Muscle of back (tissue), 3 donors: ENCODE measurements at regions not wholly inside any gene's neighbourhood (a gene's known extent, or its start where the extent isn't known, plus 50 kb on each side); places are given as distances from the start of the nearest gene placed in this dataset.

Experiments
- DNase-seq, 3 donors: peaks; one replicate each; pipeline versions ENCODE4 v3.0.0 to v3.0.0-alpha.2; 2013

DNA sequence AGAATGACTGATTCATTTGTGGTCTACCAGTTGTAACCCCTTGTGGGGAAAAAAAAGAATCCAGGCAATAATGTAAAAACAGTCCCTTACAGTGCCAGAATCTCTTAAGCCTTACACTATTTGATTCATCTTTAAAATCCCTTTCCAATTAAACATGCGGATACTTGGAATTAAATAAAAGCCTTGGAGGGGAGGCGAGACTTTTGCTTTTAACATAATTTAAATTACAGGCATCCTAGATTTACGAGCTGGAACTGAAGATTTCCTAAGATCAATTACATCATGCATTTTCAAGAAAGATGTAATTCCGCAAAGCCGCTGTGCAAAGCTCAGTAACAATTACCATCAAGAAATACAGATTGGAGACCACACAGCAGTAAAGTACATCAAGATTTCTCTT lies 370.2 kb downstream of the MTRR start:
- DNase-seq, result peak in 2 of 3 donors; percentile 49 to 71

DNA sequence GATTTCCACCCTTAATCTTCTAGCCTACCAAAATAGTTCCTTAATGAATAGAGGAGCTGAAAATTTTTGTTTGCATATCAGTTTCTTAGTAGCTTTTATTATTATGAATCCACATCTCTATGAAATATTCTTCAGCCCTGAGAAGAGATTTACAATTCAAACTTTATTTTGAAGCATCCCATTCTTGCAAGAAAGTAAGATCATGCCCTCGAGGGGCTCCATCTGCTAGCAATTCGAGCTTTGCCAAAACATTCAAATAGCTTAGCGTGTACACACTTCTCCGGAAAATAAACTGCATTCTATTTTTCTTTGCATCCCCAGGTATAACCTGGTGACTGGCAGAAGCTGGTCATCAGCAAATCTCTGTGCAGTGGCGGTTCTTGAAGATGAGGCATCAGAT lies 370.7 kb downstream of the MTRR start:
- no peak for DNase-seq

DNA sequence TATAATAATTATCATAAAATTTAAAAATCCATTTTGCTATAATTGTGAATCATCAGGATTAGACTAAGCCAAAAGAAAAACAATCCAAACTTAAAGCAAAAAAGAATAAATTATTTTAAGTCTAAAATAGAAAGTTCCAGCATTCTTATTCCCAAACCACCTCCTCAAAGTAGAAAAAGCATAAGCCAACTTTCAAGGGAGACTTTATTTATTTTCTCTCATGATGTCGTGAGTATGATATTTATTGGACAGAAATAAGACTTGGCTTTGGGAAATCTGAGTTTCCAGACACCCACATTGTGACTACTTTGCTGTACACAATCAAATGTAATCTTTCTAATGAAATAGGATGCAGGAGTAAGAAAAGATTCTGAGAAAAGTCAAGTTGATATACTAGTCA lies 372.1 kb downstream of the MTRR start:
- DNase-seq, result peak in 2 of 3 donors; percentile 17 to 53

DNA sequence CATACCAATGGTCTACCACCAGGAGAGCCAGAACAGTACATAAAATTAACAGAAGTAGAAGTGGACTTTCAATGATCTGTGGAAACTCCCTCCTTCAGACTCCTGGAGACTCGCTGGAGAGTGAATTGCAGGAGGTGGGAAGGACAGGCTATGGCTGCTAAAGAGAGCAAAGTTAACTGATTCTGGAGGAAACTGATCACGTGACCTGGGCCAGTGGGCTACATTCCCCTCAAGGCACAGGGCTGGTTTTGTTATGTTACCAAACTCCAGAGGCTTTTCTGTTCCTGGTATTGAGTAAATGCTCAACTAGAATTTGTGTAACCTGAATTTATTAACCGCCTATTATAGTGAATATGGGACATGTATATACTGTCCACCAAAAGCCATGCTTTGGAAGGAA lies 372.6 kb downstream of the MTRR start:
- no peak for DNase-seq

DNA sequence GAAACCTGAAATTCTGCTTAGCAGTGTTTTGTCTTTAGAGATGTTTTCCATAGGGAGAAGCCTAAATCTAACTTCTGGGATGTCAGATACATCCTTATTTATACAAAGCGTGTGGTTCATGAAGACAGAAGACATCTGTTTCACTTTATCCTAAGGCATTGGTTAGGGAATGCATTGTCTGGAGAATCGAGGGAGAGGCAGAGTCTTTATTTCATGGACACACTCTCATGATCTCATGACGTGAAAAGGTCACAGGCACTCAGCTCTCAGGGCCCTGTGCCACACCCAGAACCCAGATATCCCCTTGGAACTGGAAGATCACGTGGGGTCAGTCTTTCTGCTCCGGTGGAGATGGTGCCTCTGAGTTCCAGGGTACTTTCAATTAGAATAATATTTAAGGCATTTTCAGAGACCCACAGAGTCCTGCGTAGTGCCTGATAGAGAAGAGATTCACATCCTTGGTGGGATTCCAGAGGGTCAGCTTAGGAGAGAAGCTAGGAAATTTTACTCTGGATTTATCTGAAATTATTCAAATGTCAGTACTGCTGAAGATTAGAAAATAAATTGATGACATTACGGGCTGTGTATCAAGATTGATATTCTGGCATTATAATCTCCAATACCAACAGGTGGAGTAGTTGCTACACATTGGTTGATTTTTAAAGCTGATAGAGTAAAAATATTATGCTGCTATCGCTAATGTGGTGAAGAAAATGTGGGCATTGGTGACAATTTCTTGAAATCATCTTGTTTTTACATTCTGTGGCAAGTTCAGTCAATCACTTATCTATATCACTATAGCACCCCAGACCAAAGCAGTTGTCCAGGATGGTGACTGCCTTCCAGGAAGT lies 378.3 kb downstream of the MTRR start:
- DNase-seq, result peak in 2 of 3 donors; percentile 32 to 64

DNA sequence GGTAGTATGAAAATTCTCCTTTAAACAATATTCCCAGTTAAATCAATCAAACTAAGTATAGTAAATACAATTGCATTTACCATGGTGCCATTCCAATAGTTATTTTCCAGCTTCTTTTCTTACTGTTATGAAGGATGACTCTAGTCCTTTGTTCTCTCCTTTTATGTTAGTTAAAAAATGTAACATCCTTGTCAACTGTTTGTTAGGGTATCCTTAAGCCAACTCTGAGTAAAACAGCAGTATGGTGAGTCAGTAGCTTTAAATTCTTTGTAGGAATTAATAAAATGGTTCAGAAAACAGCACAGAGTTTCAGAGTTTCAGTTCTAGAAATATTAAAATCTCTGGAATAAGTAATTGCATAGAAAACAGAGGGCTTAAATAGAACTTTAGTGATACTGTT lies 384.4 kb downstream of the MTRR start:
- DNase-seq, result no peak

DNA sequence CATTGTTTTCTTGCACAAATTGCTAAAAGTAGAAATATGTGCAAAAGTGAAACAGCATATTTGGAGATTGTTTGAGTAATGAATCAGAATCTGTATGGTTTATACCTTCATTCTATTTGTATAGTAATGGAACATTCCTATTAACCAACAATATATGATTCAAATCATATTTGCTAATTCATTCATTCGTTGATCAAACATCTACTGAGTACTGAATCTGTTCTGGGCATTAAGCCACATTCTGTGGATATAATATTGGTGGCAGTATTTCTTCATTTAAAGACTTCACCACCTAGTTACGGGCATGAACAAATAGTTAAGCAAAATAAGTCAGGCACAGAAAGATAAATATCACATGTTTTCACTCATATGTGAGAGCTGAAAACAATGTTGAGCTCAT lies 385.7 kb downstream of the MTRR start:
- DNase-seq, result no peak

DNA sequence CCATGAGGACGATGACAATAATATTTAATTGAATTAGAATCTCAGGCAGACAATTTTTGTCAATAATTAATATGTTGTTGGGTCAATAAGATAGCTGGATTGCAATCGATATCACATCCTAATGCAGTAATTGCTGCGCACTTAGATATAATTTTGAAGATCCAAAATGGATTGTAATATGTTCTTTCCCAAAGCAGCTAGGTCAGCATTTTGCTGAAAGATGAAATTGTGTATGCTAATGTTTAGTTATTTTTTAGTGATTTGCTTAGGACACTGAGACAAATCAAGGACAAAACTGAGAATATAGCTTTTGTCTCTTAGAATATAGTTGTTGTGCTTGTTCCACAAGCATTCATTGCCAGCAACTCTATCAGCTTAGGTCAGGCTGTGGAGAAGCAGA lies 389.9 kb downstream of the MTRR start:
- DNase-seq, result no peak

DNA sequence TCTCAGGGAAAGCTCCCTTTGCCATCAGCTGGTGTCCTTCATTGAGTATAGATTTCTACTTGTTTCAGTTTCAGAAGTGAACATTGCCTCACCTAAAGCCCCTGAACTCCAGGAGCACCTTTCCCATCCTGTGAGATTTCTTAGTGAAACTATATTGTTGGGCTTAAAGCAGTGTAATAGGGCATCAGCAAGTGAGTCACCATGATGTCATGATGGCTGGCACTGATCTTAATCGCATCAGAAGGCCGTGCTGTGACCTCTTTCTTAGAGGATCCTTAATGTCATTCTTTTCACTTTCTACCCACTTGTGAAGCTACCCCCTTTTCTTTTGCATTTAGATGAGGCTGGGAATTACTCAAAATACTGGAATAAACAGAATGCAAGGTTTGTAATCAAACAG lies 401.3 kb downstream of the MTRR start:
- DNase-seq, result no peak

DNA sequence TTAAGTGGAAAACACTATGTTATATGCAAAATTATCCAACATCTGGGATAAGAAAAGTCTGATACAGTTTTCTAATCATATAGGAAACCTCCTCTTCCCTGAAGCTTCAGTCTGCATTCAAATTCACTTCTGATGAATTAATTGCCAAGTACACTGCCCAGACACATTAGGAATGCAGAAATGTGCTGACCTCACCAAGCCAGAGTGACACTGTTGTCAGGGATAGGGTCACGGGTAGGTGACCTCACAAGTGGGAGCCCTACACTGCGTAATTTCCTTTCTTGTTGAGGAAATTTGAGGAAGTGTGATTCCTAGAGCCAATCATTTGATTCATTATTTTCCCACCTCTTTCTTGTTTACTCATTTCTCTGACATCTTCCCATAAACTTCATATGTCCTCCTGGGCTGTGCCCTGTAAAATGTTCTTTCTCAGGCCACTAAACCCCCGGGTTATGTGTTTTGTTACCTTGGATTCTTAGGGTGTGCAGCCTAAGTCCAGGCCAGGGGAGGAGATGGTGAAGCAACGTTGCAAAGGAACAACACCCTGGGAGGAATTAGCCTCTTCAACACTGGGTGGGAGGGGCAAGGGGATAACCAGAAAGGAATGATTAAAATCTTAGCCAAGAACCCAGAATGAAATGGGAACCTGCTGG lies 411.9 kb downstream of the MTRR start:
- no peak for DNase-seq

DNA sequence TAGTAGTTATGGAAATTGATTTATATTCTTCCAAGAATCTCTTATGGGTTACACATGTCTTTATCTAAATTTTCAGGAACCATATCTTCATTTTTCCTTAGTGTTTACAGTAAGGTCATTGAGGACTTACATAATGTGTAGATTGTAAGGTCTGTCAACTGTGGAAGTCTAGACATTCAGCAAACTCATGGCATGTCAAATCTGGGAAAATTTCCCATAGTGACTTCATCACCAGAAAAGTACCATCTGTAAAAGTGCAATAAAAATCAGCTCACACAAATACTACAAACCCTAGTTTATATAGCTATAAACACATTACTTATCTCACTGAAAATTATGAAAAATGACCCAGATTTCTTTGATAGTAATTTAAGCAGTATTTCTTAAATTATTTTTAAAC lies 419.4 kb downstream of the MTRR start:
- DNase-seq, result peak; percentile 38 to 81 (median 76)

DNA sequence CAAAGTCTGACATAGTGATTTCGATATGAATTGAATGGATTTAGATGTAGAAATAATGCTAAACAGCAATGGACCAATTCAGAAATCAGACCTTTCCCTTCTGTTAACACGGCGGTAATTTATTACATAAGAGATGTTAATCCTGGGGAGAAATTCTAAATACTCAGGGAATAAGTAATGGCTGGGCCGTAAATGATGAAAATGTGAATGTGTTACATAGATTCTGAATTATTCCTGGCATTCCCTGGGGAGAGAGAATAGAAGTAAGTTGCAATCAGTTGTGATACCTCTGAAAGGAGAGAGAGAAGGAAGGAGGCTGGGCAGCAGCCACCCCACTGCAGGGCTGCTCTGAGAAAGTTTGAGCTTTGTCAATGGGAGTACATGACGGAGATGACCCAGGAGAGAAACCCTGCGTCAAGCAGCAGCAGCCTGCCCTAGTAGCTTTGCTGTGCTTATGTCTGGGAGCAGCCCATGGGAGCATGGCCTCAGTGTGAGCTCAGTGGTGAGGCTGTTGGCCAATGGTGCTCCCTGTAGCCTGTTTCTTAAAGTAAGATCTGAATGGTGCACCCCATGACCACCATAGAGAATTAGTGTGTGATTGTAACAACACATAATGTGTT lies 420.1 kb downstream of the MTRR start:
- DNase-seq, result peak; percentile 18 to 76 (median 51)

DNA sequence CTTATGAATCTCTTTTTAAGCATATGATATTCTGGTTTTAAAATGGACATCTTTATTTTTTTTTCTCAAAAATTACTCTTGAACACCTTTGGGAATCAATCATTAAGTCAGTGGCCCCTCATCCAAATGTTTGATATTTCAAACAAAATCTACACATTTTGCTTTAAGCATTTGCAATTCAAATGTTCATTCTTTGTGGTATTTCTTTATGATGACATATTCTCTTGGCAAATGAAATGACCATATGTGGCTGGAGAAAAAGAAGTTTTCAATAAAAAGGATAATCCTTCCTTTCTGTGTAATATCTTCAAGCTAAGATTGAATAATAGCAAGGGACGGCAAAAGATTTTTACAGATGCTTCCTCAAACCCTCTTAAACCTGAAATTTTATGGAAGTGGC lies 420.8 kb downstream of the MTRR start:
- peak; percentile 49 to 75 (median 53) for DNase-seq

DNA sequence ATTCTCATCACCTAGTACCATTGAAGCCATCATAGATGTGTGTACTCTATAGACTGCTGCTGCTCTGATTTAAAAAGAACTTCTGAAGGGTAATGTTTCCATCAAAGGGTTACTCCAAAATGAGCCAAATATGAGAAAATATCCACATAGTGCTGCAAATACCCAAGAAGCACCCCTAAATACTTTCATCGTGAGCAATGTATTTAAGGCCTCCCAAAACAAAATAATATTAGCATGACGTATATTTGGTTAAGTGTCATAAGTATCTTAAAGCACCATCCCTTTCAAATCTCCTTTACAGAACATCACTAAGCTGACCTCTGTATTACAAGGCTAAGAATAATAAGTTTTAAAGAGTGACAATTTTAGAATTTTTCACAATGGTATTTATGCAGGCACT lies 421.8 kb downstream of the MTRR start:
- DNase-seq, result peak in 2 of 3 donors; percentile 14 to 64

DNA sequence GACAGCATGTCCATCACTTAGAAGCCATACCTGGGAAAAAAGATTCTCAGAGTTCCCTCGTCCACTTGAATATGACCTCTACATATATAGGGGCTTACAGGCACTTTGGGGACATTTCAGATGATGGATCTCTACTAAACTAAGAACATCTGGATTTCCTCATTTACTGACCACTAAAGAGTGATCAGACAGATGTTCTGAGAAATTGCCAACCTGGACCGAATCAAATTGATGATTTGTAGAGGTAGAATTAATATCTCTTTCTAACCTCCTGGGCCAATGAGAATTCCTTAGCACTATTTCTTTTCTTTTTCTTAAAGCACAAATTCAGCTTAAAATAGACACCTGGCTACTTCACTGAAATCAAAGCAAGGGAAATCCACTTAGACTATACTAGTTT lies 422.7 kb downstream of the MTRR start:
- peak in 2 of 3 donors; percentile 38 to 56 for DNase-seq

DNA sequence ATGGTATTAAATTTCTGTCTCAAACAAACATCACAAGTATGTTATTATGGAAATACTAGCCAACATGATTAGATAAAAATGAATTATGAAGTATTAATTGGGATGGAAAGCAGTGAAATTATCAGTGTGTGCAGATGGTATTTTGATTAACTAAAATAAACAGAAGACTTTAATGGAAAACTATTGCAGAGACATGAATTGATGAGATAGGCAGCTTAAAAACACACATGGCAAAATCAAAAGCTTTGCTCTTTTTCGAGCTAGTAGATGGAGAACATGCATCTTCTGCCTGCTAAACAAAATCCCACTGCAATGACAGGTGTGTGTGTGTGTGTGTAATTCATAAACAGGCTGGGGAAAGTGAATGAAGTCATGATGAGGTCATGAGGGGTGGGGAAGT lies 426.2 kb downstream of the MTRR start:
- DNase-seq, result no peak

DNA sequence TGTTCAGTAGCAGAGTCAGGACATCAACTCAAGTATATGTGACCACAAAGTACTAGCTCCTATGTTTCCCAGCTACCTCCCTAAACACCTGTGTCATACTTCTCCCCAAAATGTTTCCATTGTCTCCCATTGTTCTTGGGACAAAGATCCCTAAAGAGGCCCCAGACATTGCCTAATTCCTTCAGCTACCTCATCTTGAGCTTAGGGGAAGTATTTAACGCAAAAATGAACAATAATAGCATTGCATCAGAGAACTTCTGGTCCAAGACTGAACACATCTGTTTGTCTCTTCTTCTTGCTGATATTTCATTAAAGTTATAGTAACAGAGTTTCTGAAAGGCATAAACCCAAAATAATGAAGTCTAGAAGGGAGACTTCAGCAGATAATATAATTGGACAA lies 430.8 kb downstream of the MTRR start:
- peak in 1 of 3 donors; percentile 40 for DNase-seq

DNA sequence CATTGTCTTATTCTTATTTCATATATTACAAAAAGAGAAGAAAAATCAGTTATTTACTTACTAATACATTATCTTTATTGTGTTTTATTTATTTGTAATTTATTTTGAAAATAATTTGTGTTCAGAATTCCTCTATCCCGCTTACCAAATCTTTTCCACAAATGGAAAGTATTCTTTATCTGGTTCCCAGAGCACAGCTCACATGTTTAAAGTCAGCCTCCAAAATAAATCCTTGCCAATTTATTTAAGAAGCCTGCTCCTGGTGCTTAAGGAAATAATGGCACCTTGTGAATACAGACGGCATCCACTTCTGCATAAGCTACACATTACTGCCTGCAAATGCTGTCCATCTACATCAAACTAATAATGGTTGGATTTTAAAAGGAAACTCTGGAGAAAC lies 435.4 kb downstream of the MTRR start:
- DNase-seq, result peak in 2 of 3 donors; percentile 6 to 48

DNA sequence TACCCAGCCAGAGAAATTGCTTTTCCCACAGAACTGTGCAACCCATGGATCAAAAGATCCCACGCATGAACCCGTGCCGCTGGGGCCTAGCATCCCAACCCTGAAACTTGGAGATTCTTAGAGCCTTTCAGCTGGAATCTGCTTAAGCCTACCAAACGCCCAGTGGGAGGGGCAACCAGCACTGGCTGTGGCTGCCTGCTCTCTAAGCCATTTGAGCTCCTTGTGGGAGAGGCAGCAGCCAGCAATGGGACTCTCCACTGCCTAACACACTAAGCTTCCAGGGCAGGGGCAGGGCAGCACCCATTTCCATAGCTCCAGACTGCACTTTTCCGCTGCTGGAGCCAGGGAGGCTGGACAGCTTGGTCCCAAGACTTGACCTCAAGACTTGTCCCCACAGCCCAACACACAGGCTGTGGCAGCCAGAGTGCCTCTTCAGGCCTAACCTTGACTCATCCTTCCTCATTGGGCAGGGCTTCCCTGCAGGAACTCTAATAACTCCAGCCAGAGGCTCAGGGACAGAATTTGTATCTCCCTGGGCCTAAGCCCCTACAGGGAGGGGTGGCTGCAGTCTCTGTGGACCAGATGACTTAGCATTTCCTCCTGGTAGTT lies 437.4 kb downstream of the MTRR start:
- DNase-seq, result no peak

DNA sequence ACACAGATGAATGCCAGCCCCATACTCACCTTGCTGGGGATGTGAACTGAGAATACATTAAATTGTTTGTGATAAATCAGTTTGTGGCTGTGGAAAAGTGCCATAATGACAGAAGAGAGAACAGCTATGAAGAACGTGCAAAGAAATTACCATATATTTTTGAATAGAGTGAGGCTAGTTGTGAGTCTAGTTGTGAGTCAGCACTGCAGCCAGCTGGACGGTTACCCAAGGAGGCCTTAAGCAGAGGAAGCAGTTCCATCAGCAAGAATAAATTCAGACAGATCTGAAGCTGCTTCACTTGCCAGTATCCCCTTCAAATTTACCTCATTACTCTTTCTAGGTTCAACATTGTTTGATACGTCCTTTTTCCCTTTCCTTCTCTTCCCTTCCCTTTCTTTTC lies 446.0 kb downstream of the MTRR start:
- no peak for DNase-seq

DNA sequence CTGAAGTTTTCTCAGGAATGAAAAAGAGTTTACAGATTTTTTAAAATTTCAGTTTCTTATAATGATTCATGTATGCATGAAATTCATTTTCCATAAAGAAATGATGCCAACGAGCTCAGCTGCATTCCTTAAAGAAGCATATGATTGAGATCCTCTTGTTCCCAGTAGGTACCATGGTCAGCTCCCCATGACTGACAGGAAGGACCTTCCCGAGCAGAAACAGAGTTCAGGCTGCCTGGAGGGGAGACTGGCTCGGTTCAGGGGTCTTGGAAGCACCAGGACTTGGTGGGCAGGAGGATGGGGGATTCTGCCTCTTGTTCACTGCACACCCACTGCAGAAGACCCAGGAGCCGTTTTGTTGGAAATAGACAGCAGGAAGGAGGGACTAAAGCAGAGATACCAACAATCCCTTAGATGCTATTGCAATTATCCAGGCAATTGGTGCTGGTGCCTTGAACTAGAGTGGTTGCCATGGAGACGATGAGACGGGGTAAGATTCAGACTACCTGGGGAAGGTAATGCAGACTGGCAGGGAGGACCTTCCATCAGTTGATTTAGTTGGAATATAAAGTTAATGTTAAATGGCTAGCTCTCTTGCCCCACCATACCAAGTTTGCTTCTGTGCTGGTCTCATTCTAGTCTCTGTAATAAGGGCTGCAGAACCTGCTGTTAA lies 447.8 kb downstream of the MTRR start:
- DNase-seq, result no peak

DNA sequence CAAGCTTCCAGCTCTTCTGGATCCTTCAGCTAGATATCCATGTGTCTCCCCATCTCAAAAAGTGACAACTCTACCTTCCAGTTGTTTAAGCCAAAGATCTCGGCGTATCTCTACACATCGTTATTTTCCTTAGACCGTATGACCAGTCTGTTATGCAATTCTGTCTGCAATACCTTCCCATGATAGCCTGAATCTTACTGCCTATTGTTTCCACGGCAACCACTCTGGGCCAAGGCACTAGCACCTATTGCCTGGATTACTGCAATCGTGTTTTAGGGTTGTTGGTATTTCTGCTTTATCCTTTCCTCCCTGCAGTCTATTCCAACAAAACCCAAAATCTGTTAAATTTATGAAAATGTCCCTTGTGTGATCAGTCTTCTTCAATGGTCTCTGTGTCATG lies 448.4 kb downstream of the MTRR start:
- DNase-seq, result no peak
